DOHH2 (cell line): ENCODE measurements at regions not wholly inside any gene's neighbourhood (a gene's known extent, or its start where the extent isn't known, plus 50 kb on each side); places are given as distances from the start of the nearest gene placed in this dataset.
"Not testable (repeated sequence)": the region's sequence is repeated elsewhere in the genome, so short reads cannot be mapped to it uniquely, and the experiment has no call there.

Experiments
- H3F3A ChIP-seq: fragments of 200-600 bp; sonication (generic), shearing (Covaris generic); 2 replicates; pipeline ENCODE4 v1.6.0; 2016; ENCODE audit warnings: antibody characterized with exemption, mild to moderate bottlenecking; ENCODE audit not compliant: control insufficient read depth, insufficient read depth
- H3K27ac ChIP-seq: fragments of 200-600 bp; sonication (generic); 2 replicates; pipeline ENCODE4 v1.5.1; 2014; ENCODE audit warnings: low read depth, mild to moderate bottlenecking, low read length, moderate library complexity
- H3K27me3 ChIP-seq: fragments of 200-600 bp; sonication (generic); 2 replicates; pipeline ENCODE4 v1.6.1; 2014; ENCODE audit warnings: mild to moderate bottlenecking, low read length, mixed read lengths; ENCODE audit not compliant: control insufficient read depth
- H3K36me3 ChIP-seq: fragments of 200-600 bp; sonication (generic); 2 replicates; pipeline ENCODE4 v1.6.1; 2014; ENCODE audit warnings: mild to moderate bottlenecking, low read length, moderate library complexity, mixed read lengths; ENCODE audit not compliant: control insufficient read depth
- H3K4me1 ChIP-seq: fragments of 200-600 bp; sonication (generic); 2 replicates; pipeline ENCODE4 v1.6.1; 2014; ENCODE audit warnings: mild to moderate bottlenecking, low read length, mixed read lengths; ENCODE audit not compliant: control insufficient read depth
- H3K4me2 ChIP-seq: fragments of 200-600 bp; sonication (generic); 2 replicates; pipeline ENCODE4 v1.6.0; 2014; ENCODE audit warnings: mild to moderate bottlenecking, low read length, moderate library complexity
- H3K4me3 ChIP-seq: fragments of 200-600 bp; sonication (generic); 2 replicates; pipeline ENCODE4 v1.5.1; 2014; ENCODE audit warnings: mild to moderate bottlenecking, low read length, mixed read lengths
- H3K79me2 ChIP-seq: fragments of 200-600 bp; sonication (generic); 2 replicates; pipeline ENCODE4 v1.6.1; 2014; ENCODE audit warnings: mild to moderate bottlenecking, low read length, mixed read lengths; ENCODE audit not compliant: control insufficient read depth
- H3K9me2 ChIP-seq: fragments of 200-600 bp; sonication (generic); replicated peaks from 2 replicates; pipeline ENCODE4 v1.6.1; 2014; ENCODE audit warnings: mild to moderate bottlenecking, low read length, mixed read lengths; ENCODE audit not compliant: control insufficient read depth
- H3K9me3 ChIP-seq: fragments of 200-600 bp; sonication (generic); 2 replicates; pipeline ENCODE4 v1.6.1; 2014; ENCODE audit warnings: antibody characterized with exemption, low read length, mixed read lengths; ENCODE audit not compliant: control insufficient read depth, insufficient read depth
- H4K20me1 ChIP-seq: fragments of 200-600 bp; sonication (generic); 2 replicates; pipeline ENCODE4 v1.6.0; 2014; ENCODE audit warnings: low read depth, mild to moderate bottlenecking, antibody characterized with exemption, low read length, moderate library complexity; ENCODE audit not compliant: control insufficient read depth, insufficient read depth
- CTCF ChIP-seq: fragments of 200-600 bp; sonication (generic); IDR thresholded peaks from one replicate; pipeline ENCODE4 v1.5.1; 2014; ENCODE audit warnings: antibody characterized with exemption, mild to moderate bottlenecking, low read depth, low read length; ENCODE audit not compliant: poor library complexity, severe bottlenecking
- EZH2phosphoT487 ChIP-seq: fragments of 200-600 bp; sonication (generic); IDR thresholded peaks from 2 replicates; pipeline ENCODE4 v1.6.1; 2017; ENCODE audit warnings: borderline replicate concordance, mild to moderate bottlenecking, antibody characterized with exemption, low read length, moderate library complexity, mixed read lengths

DNA sequence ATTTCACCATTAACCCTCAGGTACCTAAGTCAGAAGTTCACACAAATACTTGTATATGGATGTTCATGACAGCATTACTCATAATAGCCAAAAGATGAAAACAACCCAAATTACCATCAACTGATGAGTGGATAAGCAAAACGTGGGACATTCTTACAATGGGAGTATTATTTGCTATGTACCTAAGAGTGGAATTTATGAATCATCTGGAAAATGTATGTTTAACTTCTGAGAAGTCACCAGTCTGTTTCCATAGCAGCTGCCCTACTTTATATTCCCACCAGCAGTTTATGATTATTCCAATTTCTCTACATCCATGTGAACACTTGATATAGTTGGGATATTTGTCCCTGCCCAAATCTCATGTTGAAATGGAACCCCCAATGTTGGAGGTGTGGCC is 1478.9 kb downstream of the PCDH19 start:
- no peaks in the 10 kb centered on the region for H3K79me2 ChIP-seq
- TF ChIP-seq CTCF (no peak), EZH2phosphoT487 (no peak)
- H3K4me1 ChIP-seq, result no peaks in the 10 kb centered on the region
- no peaks in the 10 kb centered on the region for H3F3A ChIP-seq
- no peaks in the 10 kb centered on the region for H3K9me2 ChIP-seq
- H3K36me3 ChIP-seq, result no peaks in the 10 kb centered on the region
- H3K4me2 ChIP-seq, result no peak overlapping the region
- no peaks in the 10 kb centered on the region for H4K20me1 ChIP-seq
- no peak overlapping the region for H3K4me3 ChIP-seq
- no peaks in the 10 kb centered on the region for H3K9me3 ChIP-seq
- no peak overlapping the region for H3K27ac ChIP-seq
- H3K27me3 ChIP-seq, result no peaks in the 10 kb centered on the region

GRCh38 chrX:98924511-98924910 is 1485.6 kb downstream of the PCDH19 start:
- Histone ChIP-seq H3K79me2 (no peaks in the 10 kb centered on the region), H3K36me3 (no peaks in the 10 kb centered on the region), H3K4me2 (no peak overlapping the region), H3K9me3 (no peaks in the 10 kb centered on the region), H3K9me2 (no peaks in the 10 kb centered on the region), H3K27ac (no peak overlapping the region), H4K20me1 (no peaks in the 10 kb centered on the region), H3K4me3 (no peak overlapping the region), H3F3A (no peaks in the 10 kb centered on the region), H3K4me1 (no peaks in the 10 kb centered on the region), H3K27me3 (no peaks in the 10 kb centered on the region)
- TF ChIP-seq EZH2phosphoT487 (no peak), CTCF (no peak)

- no peaks in the 10 kb centered on the region for H3K4me1 ChIP-seq
- H3K4me3 ChIP-seq, result no peak overlapping the region
- no peaks in the 10 kb centered on the region for H3K36me3 ChIP-seq
- H3K79me2 ChIP-seq, result no peaks in the 10 kb centered on the region
- H3K9me3 ChIP-seq, result no peaks in the 10 kb centered on the region
- H3K9me2 ChIP-seq, result no peaks in the 10 kb centered on the region
- H3K27me3 ChIP-seq, result no peaks in the 10 kb centered on the region
- H3K4me2 ChIP-seq, result no peak overlapping the region
- TF ChIP-seq CTCF (no peak), EZH2phosphoT487 (no peak)
- no peak overlapping the region for H3K27ac ChIP-seq
- no peaks in the 10 kb centered on the region for H4K20me1 ChIP-seq
- no peaks in the 10 kb centered on the region for H3F3A ChIP-seq
These were observed 1512.9 kb downstream of the PCDH19 start for GRCh38 chrX:98897191-98897590.

GRCh38 chrX:98850639-98851038 is 1559.4 kb downstream of the PCDH19 start:
- not testable (repeated sequence) for H3K79me2 ChIP-seq, H3K4me1 ChIP-seq, H3K4me3 ChIP-seq, H3K9me3 ChIP-seq, H3K4me2 ChIP-seq, H3K9me2 ChIP-seq, H4K20me1 ChIP-seq, H3K36me3 ChIP-seq, H3K27me3 ChIP-seq, H3F3A ChIP-seq, H3K27ac ChIP-seq
- TF ChIP-seq CTCF, result peak; percentile 19
